ENCODE measurements at regions not wholly inside any gene's neighbourhood (a gene's known extent, or its start where the extent isn't known, plus 50 kb on each side); places are given as distances from the start of the nearest gene placed in this dataset.

GRCh38 chr18:4593459-4593858 lies 138.4 kb upstream of the DLGAP1 start:
- H3K9me3 Mint-ChIP-seq (ENCODE audit: insufficient read depth): peaks cover 3% of the 10 kb centered on the region
- Histone ChIP-seq H3K4me3 (ENCODE audit: control extremely low read depth in 1 of 5, extremely low read depth in 1 of 5, insufficient read depth in 1 of 5, low read depth in 2 of 5, low read length in 4 of 5) (no peak overlapping the region), H2AFZ (ENCODE audit: insufficient read depth, low read depth, low read length, poor library complexity, severe bottlenecking) (no peak overlapping the region), H3K27me3 (replicated peaks in 1 of 4; ENCODE audit: control extremely low read depth in 1 of 4, control insufficient read depth in 3 of 4, insufficient read depth in 4 of 4, low read length in 3 of 4) (no peaks in the 10 kb centered on the region), H3K9ac (ENCODE audit: low read length) (no peak overlapping the region), H3K79me2 (ENCODE audit: control insufficient read depth, insufficient read depth, low read length) (no peaks in the 10 kb centered on the region), H3K27ac (ENCODE audit: low read length in 2 of 2) (no peak overlapping the region), H3K4me2 (replicated peaks; ENCODE audit: low read depth, low read length, poor library complexity, severe bottlenecking) (no peak overlapping the region), H3K4me1 (ENCODE audit: control insufficient read depth in 2 of 2, insufficient read depth in 2 of 2, low read length in 2 of 2) (no peaks in the 10 kb centered on the region), H3K36me3 (replicated peaks in 1 of 2; ENCODE audit: control extremely low read depth in 1 of 2, control insufficient read depth in 1 of 2, extremely low read depth in 1 of 2, insufficient read depth in 2 of 2, low read length in 1 of 2) (no peaks in the 10 kb centered on the region), H4K20me1 (ENCODE audit: control insufficient read depth, insufficient read depth, low read length, poor library complexity, severe bottlenecking) (no peaks in the 10 kb centered on the region), H3K9me3 (ENCODE audit: control extremely low read depth in 1 of 3, control insufficient read depth in 2 of 3, insufficient read depth in 1 of 3, low read length in 2 of 3) (no peaks in the 10 kb centered on the region)
- ChIA-PET POLR2A (no interaction called here), CTCF (no interaction called here)
- H3K27ac Mint-ChIP-seq: no peak overlapping the region
- TF ChIP-seq EZH2 (IDR thresholded peaks at IDR 0.05; ENCODE audit: borderline replicate concordance, insufficient read depth, low read depth, low read length, poor library complexity, severe bottlenecking) (no peak), CTCF (IDR thresholded peaks at IDR 0.05) (no peak)
- intact Hi-C loops (cut with micrococcal nuclease): no loop called here
- 100% methylated on average over 1 of the region's 4 CpGs for WGBS (ENCODE audit: insufficient coverage)
- DNase-seq: no peak
- no peaks in the 10 kb centered on the region for H3K27me3 Mint-ChIP-seq
- ATAC-seq (ENCODE audit: low read depth): no peak
- H3K4me1 Mint-ChIP-seq: no peaks in the 10 kb centered on the region
- H3K4me3 Mint-ChIP-seq: no peak overlapping the region

GRCh38 chr18:4589056-4589800 lies 134.1 kb upstream of the DLGAP1 start:
- Mint-ChIP-seq H3K27me3 (no peaks in the 10 kb centered on the region), H3K27ac (no peak overlapping the region), H3K4me1 (no peaks in the 10 kb centered on the region), H3K4me3 (no peak overlapping the region), H3K9me3 (ENCODE audit: insufficient read depth) (peaks cover 3% of the 10 kb centered on the region)
- H3K4me2 ChIP-seq (replicated peaks; ENCODE audit: low read depth, low read length, poor library complexity, severe bottlenecking): no peak overlapping the region
- H3K36me3 ChIP-seq (replicated peaks in 1 of 2; ENCODE audit: control extremely low read depth in 1 of 2, control insufficient read depth in 1 of 2, extremely low read depth in 1 of 2, insufficient read depth in 2 of 2, low read length in 1 of 2): no peaks in the 10 kb centered on the region
- ChIA-PET CTCF (no interaction called here), POLR2A (no interaction called here)
- no peaks in the 10 kb centered on the region for H4K20me1 ChIP-seq (ENCODE audit: control insufficient read depth, insufficient read depth, low read length, poor library complexity, severe bottlenecking)
- no peak overlapping the region for H3K27ac ChIP-seq (ENCODE audit: low read length in 2 of 2)
- H3K9me3 ChIP-seq (ENCODE audit: control extremely low read depth in 1 of 3, control insufficient read depth in 2 of 3, insufficient read depth in 1 of 3, low read length in 2 of 3): no peaks in the 10 kb centered on the region
- intact Hi-C loops (cut with micrococcal nuclease): no loop called here
- 88% methylated on average over 1 of the region's 5 CpGs for WGBS (ENCODE audit: insufficient coverage)
- H3K27me3 ChIP-seq (replicated peaks in 1 of 4; ENCODE audit: control extremely low read depth in 1 of 4, control insufficient read depth in 3 of 4, insufficient read depth in 4 of 4, low read length in 3 of 4): no peaks in the 10 kb centered on the region
- H3K79me2 ChIP-seq (ENCODE audit: control insufficient read depth, insufficient read depth, low read length): no peaks in the 10 kb centered on the region
- no peak overlapping the region for H3K4me3 ChIP-seq (ENCODE audit: control extremely low read depth in 1 of 5, extremely low read depth in 1 of 5, insufficient read depth in 1 of 5, low read depth in 2 of 5, low read length in 4 of 5)
- H2AFZ ChIP-seq (ENCODE audit: insufficient read depth, low read depth, low read length, poor library complexity, severe bottlenecking): no peak overlapping the region
- no peaks in the 10 kb centered on the region for H3K4me1 ChIP-seq (ENCODE audit: control insufficient read depth in 2 of 2, insufficient read depth in 2 of 2, low read length in 2 of 2)
- no peak for TF ChIP-seq EZH2 (IDR thresholded peaks at IDR 0.05; ENCODE audit: borderline replicate concordance, insufficient read depth, low read depth, low read length, poor library complexity, severe bottlenecking)
- TF ChIP-seq CTCF (IDR thresholded peaks at IDR 0.05): no peak
- H3K9ac ChIP-seq (ENCODE audit: low read length): no peak overlapping the region
- ATAC-seq (ENCODE audit: low read depth) (no peak), DNase-seq (no peak)

Measured in B cell (primary cell).